Thyroid gland (tissue), 4 donors: ENCODE measurements at regions not wholly inside any gene's neighbourhood (a gene's known extent, or its start where the extent isn't known, plus 50 kb on each side); places are given as distances from the start of the nearest gene placed in this dataset.

Experiments used
- CTCF ChIP-seq, 6 experiments: fragments of 200-600 bp in 3 of 6; fragments of 450-650 bp in 3 of 6; sonication (generic) in 3 of 6; IDR thresholded peaks; one replicate each; pipeline ENCODE4 v1.5.1; 2016 to 2019; ENCODE audit warnings: antibody characterized with exemption in 6 of 6, mild to moderate bottlenecking in 2 of 6, inconsistent platforms in 1 of 6, moderate library complexity in 1 of 6
- POLR2A ChIP-seq, 2 donors: fragments of 450-650 bp; IDR thresholded peaks; one replicate each; pipeline ENCODE4 v1.6.1; 2017; ENCODE audit warnings: antibody characterized with exemption in 2 of 2, mild to moderate bottlenecking in 2 of 2, moderate library complexity in 1 of 2

- TF ChIP-seq CTCF (IDR thresholded peaks at IDR 0.05) (peak; percentile 45 to 74 (median 62)), POLR2A (IDR thresholded peaks at IDR 0.05) (no peak)
Measured at GRCh38 chr9:115591584-115591984, 473.6 kb upstream of the TNC start.
